ENCODE measurements at regions not wholly inside any gene's neighbourhood (a gene's known extent, or its start where the extent isn't known, plus 50 kb on each side); places are given as distances from the start of the nearest gene placed in this dataset.
A peak's percentile ranks its signal among the peaks of the same experiment; 100 is the strongest.

DNA sequence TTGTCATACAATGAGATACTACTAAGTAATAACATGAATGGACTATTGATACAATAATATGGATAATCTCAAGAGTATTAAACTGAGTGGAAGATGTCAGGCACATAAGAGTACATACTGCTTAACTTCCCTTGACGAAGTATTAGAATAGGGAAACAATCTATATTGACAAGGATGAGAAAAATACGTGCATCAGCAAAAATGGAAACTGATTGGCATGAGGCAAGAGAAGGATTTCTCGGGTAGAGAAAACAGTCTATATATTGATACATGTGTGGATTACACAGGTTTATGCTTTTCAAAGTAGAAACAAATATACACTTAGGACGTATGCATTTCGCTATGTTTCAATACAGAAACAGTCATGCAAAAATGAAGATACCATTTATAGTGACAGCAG lies 57.4 kb downstream of the PRR20E start:
- no peak for DNase-seq

DNA sequence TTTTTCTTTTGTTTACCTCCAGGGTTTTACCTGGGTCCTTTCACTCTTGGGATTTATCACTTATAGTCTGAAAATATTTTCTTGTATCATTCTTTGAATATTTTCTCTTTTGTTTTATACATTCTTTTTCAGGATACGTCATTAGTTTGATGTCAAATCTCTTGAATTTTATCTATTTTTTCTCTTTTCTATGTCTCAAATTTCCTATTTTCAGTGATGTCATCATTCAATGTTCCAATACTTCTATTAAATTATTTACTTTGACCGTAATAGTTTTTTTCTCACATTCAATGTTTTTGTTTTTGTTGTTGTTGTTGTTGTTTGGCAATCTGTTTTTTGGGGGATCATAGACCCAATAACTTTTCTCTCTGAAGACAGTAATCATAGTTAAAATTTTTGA lies 83.5 kb downstream of the PRR20E start:
- no peak for DNase-seq

- DNase-seq = no peak
Observed at GRCh38 chr13:57253551-57253950, 86.6 kb downstream of the PRR20E start.

GRCh38 chr13:57264965-57265364 lies 98.0 kb downstream of the PRR20E start:
- no peak for DNase-seq

GRCh38 chr13:57270493-57270892 lies 103.5 kb downstream of the PRR20E start:
- DNase-seq = no peak

DNA sequence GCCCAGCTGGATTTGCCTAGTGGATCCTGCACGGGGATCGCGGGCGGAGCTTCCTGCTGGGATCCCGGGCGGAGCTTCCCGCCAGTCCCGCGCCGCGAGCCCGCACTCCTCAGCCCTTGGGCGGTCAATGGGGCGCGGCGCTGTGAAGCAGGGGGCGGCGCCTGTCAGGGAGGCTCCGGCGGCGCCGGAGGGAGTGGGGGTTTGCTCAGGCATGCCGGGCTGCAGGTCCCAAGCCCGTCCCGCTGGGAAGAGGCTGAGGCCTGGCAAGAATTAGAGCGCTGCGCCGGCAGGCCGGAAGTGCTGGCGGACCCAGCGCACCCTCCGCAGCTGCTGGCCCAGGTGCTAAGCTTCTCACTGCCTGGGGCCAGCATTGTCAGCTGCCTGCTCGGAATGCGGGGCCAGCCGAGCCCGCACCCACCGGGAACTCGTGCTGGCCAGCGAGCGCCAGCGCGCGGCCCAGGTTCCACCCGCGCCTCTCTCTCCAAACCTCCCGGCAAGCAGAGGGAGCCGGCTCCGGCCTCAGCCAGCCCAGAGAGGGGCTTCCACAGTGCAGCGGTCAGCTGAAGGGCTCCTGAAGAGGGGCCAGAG lies 119.6 kb downstream of the PRR20E start:
- DNase-seq = no peak

GRCh38 chr13:57302604-57303003 lies 135.6 kb downstream of the PRR20E start:
- no peak for DNase-seq

- DNase-seq = no peak
Observed at GRCh38 chr13:57311009-57311586, 144.1 kb downstream of the PRR20E start.

- peak; percentile 12 for DNase-seq
Observed at GRCh38 chr13:57314897-57315520, 148.0 kb downstream of the PRR20E start.

- DNase-seq = no peak
Observed at GRCh38 chr13:57326532-57326931, 159.5 kb downstream of the PRR20E start.

- no peak for DNase-seq
Observed at GRCh38 chr13:57340878-57341277, 173.9 kb downstream of the PRR20E start.

DNA sequence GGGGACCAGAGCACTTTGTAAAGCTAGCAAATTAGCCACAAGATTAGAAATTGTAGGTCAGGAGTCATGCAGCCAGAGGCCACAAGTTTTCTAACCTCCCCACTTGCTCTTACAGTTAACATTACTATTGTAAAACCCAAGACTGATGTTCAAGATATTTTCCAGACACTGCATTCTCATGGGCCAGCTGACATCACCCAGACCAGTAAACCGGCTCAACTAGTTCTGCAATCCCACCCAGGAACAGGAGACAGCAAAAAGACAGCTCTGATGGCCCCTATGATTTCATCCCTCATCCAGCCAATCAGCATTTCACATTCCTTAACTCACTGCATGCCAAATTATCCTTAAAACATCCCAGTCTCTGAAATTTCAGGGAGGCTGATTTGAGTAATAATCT lies 178.5 kb downstream of the PRR20E start:
- DNase-seq = no peak

DNA sequence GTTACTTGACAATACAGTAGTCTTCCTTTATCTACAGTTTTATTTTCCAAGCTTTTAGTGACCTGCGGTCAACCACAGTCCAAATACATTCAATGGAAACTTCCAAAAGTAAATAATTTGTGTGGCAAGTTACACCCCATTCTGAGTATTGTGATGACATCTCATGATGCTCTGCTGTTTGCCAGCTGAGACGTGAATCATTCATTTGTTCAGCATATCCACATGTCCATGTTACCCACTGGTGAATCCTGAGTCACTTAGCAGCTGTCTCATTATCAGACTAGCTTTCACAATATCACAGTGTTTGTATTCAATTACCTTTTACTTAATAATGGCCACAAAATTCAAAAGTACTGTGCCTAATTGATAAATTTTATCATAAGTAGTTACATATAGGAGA lies 179.8 kb downstream of the PRR20E start:
- no peak for DNase-seq

- DNase-seq = no peak
Observed at GRCh38 chr13:57352114-57352513, 185.1 kb downstream of the PRR20E start.

GRCh38 chr13:57353831-57354230 lies 186.8 kb downstream of the PRR20E start:
- no peak for DNase-seq

- DNase-seq = no peak
Observed at GRCh38 chr13:57375876-57376275, 208.9 kb downstream of the PRR20E start.

- DNase-seq = no peak
Observed at GRCh38 chr13:57408312-57408711, 223.2 kb upstream of the PCDH17 start.

DNA sequence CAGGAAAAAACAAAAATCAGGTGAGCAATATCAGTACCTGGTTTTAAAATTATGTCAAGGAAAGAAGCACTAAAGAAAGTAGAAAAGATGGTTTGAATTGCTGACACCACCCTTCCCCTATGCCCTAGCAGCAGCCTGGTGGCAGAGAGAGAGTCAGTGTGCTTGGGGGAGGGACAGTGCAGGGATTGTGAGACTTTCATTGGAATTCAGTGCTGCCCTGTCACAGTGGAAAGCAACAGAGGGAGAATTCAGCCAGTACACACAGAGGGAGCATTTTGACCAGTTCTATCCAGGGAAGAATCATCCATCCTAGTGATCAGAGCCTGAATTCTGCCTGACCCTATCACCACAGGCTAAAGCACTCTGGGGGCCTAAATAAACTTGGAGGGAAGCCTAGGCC lies 222.4 kb upstream of the PCDH17 start:
- DNase-seq = peak; percentile 5

DNA sequence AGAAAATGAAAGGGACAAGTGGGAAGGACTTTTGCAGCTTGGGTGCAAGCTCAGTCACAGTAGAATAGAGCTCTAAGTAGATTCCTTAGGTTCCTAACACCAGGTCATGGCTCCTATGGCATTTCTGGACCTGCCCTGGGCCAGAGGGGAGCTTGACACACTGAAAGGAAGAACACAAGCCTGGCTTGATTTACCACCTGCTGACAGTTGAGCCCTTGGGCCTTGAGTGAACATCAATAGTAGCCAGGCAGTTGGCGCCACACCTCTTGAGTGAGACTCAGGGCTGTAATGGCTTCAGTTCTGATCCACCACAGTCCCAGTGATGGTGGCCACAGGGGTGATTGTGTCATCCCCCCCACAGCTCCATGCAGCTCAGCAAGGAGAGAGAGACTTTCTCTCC lies 221.9 kb upstream of the PCDH17 start:
- no peak for DNase-seq

DNA sequence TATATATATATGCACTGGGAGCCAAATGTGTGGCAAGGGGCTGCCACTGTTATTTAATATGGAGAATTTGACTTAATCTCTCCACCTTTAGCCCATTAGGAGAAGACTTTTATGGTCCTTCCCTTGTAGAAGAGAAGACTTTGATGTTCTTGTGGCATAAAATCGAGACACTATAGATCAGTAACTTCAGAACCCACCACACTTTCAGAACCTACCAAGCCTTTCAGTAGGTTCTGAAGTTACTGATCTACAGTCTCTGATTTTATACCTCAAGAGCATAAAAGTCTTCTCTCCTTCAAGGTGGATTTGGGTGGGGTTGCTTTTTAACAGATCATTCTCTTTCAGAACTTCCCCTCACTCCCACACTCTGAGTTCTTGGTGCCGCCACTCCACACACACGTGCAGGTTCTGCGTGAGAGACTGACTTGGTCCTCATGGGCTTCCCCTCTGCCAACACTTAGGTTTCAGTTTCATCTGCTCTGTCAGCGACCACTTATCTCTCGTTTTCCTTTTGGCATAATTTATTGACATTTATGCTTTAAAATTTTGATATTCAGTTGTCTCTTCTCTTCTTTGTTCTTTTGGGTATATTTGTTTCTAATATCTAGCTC lies 213.4 kb upstream of the PCDH17 start:
- no peak for DNase-seq

GRCh38 chr13:57424379-57424778 lies 207.2 kb upstream of the PCDH17 start:
- no peak for DNase-seq

DNA sequence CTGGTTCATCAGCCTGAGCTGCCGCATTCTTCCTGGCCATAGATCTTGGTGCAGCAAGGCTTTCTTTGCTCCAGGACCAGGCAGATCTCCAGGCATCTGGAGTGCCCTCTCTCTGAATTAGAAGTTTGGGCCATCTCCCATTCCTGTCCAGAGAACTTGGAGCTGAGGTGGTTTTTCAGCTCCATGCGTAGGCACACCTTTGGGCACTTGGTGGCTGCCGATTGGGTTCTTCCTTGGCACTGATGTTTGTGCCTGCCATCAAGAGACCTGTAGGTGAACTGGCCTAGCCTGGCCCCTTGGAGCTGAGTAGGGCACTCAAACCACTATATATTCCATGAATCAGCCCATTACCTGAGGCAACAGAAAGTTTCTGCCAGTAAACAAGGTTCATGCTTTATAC lies 206.0 kb upstream of the PCDH17 start:
- no peak for DNase-seq

DNA sequence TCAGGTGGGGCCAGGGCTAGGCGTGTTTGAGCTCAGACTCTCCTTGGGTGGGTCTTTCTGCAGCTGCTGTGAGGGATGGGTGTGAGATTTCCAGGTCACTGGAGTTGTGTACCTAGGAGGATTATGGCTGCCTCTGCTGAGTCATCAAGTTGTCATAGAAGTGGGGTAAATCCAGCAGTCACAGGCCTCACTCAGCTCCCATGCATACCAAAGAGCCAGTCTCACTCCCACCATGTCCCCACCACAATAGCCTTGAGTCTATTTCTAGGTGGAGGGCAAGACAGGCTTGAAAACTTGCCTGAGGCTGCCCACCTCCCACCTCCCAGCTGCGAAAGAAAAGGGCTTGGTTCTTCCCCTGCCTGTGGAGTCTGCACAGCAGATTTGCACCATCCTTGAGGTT lies 194.0 kb upstream of the PCDH17 start:
- DNase-seq = no peak

DNA sequence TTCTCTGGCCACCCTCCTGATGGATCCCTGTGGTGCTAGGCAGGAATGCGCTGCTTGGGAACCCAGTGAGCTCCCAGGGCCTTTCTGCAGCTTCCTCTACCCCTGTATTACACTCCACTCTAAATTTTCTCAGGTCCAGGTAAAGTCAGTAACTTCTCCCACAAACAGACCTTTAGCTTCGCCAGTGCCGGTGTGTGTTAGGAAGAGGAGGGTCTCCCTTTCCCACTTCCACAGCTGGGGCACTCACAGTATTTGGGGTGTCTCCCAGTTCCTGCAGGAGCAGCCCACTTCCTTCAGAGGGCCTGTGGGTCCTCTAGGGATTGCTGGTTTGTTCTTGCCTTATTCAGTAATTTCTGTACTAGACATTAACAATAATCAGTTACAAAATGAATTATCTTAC lies 193.5 kb upstream of the PCDH17 start:
- no peak for DNase-seq

All from tongue (tissue), 1 donor.